ENCODE measurements at regions not wholly inside any gene's neighbourhood (a gene's known extent, or its start where the extent isn't known, plus 50 kb on each side); places are given as distances from the start of the nearest gene placed in this dataset.
"Not testable (repeated sequence)": the region's sequence is repeated elsewhere in the genome, so short reads cannot be mapped to it uniquely, and the experiment has no call there.

DNA sequence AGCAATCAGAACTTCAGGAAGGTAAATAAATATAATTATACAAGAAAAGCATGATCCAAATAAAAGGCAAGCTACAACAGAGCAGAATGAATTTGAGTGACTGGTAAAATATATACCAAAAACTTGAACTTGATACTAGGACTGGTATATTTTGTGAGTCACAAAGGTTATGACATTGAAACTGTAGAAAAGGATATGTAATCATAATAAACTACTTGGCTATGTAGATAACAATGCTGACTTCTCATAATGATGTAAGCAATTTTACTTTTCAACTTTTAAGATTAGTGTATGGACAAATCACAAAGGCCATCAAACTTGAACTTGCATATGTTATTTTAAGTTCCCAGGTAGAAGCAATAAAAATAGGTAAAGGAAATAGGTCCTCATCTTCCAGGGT is 384.5 kb upstream of the NECTIN3 start:
- ATAC-seq (replicated peaks; ENCODE audit: extremely low read depth, poor library complexity, severe bottlenecking) = no peak
- Mint-ChIP-seq H3K27me3 (peaks cover 42% of the 10 kb centered on the region), H3K36me3 (ENCODE audit: insufficient read depth) (peaks cover 1% of the 10 kb centered on the region), H3K9me3 (no peaks in the 10 kb centered on the region), H3K4me3 (no peak overlapping the region), H3K27ac (ENCODE audit: low read depth) (no peak overlapping the region), H3K4me1 (no peaks in the 10 kb centered on the region)
- no peak for DNase-seq (ENCODE audit: low spot score in 2 of 2)

DNA sequence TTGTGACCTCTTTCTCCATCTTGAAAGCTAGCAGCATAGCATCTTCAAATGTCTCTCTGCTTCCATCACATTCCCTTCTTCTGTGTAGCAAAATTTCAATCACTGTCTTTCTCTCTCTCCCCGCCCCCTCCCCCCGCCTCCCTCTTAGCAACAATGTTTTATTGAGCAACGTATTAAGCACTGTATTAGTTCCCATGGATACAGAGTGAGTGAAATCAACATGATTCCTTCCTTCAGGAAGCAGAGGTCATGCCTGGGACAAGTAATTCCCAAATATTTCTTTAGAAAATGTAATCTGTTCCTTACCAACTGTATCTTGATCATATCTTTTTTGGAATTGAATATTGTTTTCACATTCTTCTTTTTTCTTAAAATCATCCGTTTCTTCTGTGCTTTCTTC is 373.7 kb upstream of the NECTIN3 start:
- no peak for DNase-seq (ENCODE audit: low spot score in 2 of 2)

DNA sequence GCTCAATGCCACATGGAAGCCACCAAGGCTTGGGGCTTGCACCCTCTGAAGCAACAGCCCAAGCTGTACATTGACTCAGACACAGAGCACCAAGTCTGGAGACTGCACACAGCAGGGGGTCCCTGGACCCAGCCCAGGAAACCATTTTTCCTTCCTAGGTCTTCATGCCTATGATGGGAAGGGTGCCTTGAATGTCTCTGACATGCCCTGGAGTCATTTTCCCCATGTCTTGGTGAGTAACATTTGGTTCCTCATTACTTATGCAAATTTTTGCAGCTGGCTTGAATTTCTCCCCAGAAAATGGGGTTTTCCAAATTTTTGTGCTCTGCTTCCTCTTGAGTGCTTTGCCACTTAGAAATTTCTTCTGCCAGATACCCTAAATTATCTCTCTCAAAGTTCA is 367.3 kb upstream of the NECTIN3 start:
- H3K4me1 Mint-ChIP-seq; H3K36me3 Mint-ChIP-seq (ENCODE audit: insufficient read depth); H3K27ac Mint-ChIP-seq (ENCODE audit: low read depth); H3K4me3 Mint-ChIP-seq; H3K27me3 Mint-ChIP-seq; H3K9me3 Mint-ChIP-seq; ATAC-seq (replicated peaks; ENCODE audit: extremely low read depth, poor library complexity, severe bottlenecking); DNase-seq (ENCODE audit: low spot score in 2 of 2): not testable (repeated sequence)

More for the DNA sequence above, 373.7 kb upstream of the NECTIN3 start:
- Mint-ChIP-seq H3K9me3 (no peaks in the 10 kb centered on the region), H3K4me1 (no peaks in the 10 kb centered on the region), H3K27me3 (peaks cover under 1% of the 10 kb centered on the region), H3K27ac (ENCODE audit: low read depth) (no peak overlapping the region), H3K36me3 (ENCODE audit: insufficient read depth) (peaks cover under 1% of the 10 kb centered on the region), H3K4me3 (no peak overlapping the region)
- ATAC-seq (replicated peaks; ENCODE audit: extremely low read depth, poor library complexity, severe bottlenecking) = no peak

DNA sequence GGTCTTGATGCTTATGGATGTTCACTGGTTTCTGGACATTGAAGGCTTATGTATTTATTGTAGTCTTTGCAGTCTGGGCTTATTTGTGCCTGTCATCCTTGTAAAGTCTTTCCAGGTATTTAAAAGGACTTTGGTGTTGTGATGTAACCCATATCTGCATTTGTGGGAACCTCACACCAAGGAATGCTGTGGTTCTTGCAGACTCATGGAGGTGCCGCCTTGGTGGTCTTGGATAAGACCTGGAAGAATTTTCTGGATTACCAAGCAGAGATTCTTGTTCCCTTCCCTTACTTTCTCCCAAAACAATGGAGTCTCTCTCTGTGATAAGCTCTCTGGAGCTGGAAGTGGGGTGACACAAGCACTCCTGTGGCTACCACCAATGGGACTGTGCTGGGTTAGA is 363.5 kb upstream of the NECTIN3 start:
- H3K4me1 Mint-ChIP-seq = no peaks in the 10 kb centered on the region
- no peak overlapping the region for H3K4me3 Mint-ChIP-seq
- H3K36me3 Mint-ChIP-seq (ENCODE audit: insufficient read depth) = no peaks in the 10 kb centered on the region
- H3K27ac Mint-ChIP-seq (ENCODE audit: low read depth) = no peak overlapping the region
- peaks cover 7% of the 10 kb centered on the region for H3K27me3 Mint-ChIP-seq
- ATAC-seq (replicated peaks; ENCODE audit: extremely low read depth, poor library complexity, severe bottlenecking) (no peak), DNase-seq (ENCODE audit: low spot score in 2 of 2) (no peak)
- H3K9me3 Mint-ChIP-seq = no peaks in the 10 kb centered on the region

DNA sequence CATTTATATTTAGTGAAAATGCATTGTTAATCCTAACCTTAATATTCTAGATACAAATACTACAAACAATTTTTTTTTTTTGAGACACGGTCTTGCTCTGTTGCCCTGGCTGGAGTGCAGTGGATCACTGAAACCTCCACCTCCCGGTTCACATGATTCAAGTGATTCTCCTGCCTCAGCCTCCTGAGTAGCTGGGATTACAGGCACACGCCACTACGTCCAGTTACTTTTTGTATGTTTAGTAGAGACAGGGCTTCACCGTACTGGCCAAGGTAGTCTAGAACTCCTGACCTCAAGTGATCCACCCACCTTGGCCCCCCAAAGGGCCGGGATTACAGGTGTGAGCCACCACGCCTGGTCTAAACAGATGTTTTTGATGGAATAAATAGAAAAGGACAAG is 361.5 kb upstream of the NECTIN3 start:
- no peak for ATAC-seq (replicated peaks; ENCODE audit: extremely low read depth, poor library complexity, severe bottlenecking)
- Mint-ChIP-seq H3K27ac (ENCODE audit: low read depth) (no peak overlapping the region), H3K27me3 (no peaks in the 10 kb centered on the region), H3K4me1 (no peaks in the 10 kb centered on the region), H3K36me3 (ENCODE audit: insufficient read depth) (no peaks in the 10 kb centered on the region), H3K4me3 (no peak overlapping the region), H3K9me3 (no peaks in the 10 kb centered on the region)
- no peak for DNase-seq (ENCODE audit: low spot score in 2 of 2)

DNA sequence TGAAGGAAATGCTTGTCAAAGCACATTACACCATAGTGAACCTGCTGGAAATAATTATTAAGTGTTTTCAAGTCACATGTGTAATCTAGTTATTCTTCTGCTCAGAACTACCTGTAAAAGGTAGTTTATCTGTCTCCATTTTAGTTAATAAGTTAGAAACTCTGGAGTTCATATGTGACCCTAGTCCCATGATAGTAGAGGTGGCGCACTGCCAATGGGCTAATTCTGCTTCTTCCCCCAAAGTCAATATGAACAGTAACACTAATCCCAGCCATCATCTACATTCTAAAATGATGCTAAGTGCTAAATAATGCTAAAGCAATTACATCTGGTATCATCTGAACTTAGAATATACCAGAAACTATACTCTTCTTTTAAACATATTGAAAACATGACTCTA is 361.0 kb upstream of the NECTIN3 start:
- no peak for DNase-seq (ENCODE audit: low spot score in 2 of 2)
- no peak for ATAC-seq (replicated peaks; ENCODE audit: extremely low read depth, poor library complexity, severe bottlenecking)
- H3K9me3 Mint-ChIP-seq = no peaks in the 10 kb centered on the region
- no peaks in the 10 kb centered on the region for H3K27me3 Mint-ChIP-seq
- no peak overlapping the region for H3K4me3 Mint-ChIP-seq
- no peaks in the 10 kb centered on the region for H3K4me1 Mint-ChIP-seq
- H3K36me3 Mint-ChIP-seq (ENCODE audit: insufficient read depth) = no peaks in the 10 kb centered on the region
- H3K27ac Mint-ChIP-seq (ENCODE audit: low read depth) = no peak overlapping the region

DNA sequence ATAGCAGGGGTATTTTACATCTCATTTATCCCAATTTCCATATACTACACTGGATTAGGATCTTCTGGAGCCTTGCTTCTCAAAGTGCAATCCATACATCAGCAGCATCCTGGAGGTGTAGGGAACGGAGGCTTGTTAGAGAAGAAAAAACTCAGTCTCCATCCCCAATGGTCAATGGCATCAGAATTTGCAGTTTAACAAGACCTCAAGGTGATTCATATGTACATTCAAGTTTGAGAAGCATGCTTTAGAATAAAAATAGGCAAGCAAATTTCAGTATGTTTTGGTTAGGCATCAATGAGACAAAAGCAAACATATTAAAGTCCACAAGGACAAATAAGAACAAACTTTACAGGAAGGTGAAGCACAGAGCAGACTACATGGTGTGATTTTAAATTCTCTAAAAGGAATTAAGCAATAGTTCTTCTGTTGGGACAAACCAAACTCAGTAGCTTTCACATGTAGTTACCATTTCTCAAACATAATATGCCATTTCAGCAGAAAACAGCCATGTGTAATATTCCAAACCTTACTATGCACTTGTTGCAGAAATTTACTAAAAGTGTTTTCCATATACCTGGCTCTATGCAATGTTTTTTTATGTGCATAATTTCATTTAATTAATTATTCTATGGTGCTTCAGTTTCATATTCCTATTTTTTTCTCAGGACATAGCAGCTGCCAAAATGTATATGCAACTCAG is 360.3 kb upstream of the NECTIN3 start:
- Mint-ChIP-seq H3K27ac (ENCODE audit: low read depth) (no peak overlapping the region), H3K36me3 (ENCODE audit: insufficient read depth) (no peaks in the 10 kb centered on the region), H3K4me3 (no peak overlapping the region), H3K27me3 (no peaks in the 10 kb centered on the region), H3K9me3 (no peaks in the 10 kb centered on the region), H3K4me1 (no peaks in the 10 kb centered on the region)
- ATAC-seq (replicated peaks; ENCODE audit: extremely low read depth, poor library complexity, severe bottlenecking) = no peak
- DNase-seq (ENCODE audit: low spot score in 2 of 2) = no peak

DNA sequence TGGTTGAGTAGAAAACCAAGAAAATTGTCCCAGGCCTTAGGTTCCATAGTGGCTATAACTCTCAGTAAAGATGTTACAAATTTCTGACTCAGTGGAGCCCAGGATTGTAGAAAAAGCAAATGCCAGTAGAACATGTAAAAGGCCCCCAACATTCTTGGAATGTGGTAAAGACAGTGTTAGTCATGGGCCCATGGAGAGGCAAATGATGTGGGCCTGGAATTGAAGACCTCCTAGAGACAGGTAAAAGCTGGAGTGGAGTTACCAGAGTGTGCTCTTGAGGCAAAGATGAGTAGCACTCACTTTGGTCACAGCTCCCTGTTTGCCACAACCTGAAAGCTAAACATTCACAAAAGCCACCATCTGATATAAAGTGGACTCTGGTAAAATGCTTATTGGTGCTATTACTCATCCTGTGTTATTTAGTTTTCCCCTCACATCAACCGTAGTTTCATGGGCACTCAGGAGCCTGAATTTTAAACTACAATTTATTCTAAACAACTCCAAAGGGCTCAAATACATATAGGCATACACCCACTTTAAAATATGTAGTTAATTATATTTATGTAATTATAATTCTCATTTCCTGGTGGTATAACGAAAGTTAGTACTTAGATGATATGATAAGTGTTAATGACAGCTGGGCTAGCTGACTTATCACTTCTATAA is 359.6 kb upstream of the NECTIN3 start:
- ATAC-seq (replicated peaks; ENCODE audit: extremely low read depth, poor library complexity, severe bottlenecking) = no peak
- no peaks in the 10 kb centered on the region for H3K27me3 Mint-ChIP-seq
- no peaks in the 10 kb centered on the region for H3K36me3 Mint-ChIP-seq (ENCODE audit: insufficient read depth)
- DNase-seq (ENCODE audit: low spot score in 2 of 2) = no peak
- H3K4me3 Mint-ChIP-seq = no peak overlapping the region
- no peaks in the 10 kb centered on the region for H3K9me3 Mint-ChIP-seq
- H3K27ac Mint-ChIP-seq (ENCODE audit: low read depth) = no peak overlapping the region
- no peaks in the 10 kb centered on the region for H3K4me1 Mint-ChIP-seq

DNA sequence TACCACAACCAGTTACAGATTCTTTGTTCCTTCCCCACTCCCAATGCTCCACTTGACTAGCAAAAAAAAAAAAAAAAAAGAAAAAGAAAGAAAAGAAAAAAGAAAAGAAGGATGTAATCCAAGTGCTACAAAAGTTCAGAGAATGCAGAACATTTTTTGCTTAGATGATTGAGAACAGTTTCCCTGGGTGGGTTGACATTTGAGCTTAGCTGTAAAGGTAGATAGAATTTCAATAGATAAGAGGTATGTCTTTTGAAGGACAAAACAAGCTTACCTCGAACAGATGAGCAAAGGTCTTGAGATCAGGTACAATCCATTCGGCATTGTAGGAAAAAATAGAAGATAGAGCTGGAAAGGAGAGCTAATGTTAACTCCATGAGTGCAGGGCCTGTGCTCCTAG is 344.6 kb upstream of the NECTIN3 start:
- H3K36me3 Mint-ChIP-seq (ENCODE audit: insufficient read depth) = no peaks in the 10 kb centered on the region
- DNase-seq (ENCODE audit: low spot score in 2 of 2) (no peak), ATAC-seq (replicated peaks; ENCODE audit: extremely low read depth, poor library complexity, severe bottlenecking) (no peak)
- no peak overlapping the region for H3K27ac Mint-ChIP-seq (ENCODE audit: low read depth)
- H3K4me1 Mint-ChIP-seq = no peaks in the 10 kb centered on the region
- H3K9me3 Mint-ChIP-seq = no peaks in the 10 kb centered on the region
- peaks cover 23% of the 10 kb centered on the region for H3K27me3 Mint-ChIP-seq
- H3K4me3 Mint-ChIP-seq = no peak overlapping the region

DNA sequence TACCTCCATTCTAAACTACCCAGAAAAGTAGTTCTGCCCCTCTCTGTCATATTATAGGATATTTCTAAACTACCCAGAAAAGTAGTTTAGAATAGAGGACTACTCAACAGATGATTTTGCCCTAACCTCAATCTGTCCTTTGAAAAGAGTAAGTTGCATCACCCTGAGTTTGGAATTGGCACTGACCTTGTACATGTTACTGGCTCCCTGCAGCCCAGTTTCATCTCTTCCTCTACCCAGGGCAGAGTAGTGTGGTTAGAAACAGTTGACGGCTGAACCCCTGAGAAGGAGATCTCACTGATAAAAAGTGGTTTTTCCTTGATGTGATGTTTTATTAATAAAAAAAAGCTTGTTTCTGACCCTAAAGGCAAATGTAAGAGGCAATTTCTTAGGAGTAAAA is 340.5 kb upstream of the NECTIN3 start:
- H3K27me3 Mint-ChIP-seq = peaks cover 17% of the 10 kb centered on the region
- H3K4me1 Mint-ChIP-seq = no peaks in the 10 kb centered on the region
- no peaks in the 10 kb centered on the region for H3K9me3 Mint-ChIP-seq
- DNase-seq (ENCODE audit: low spot score in 2 of 2) = no peak
- no peak overlapping the region for H3K27ac Mint-ChIP-seq (ENCODE audit: low read depth)
- no peak overlapping the region for H3K4me3 Mint-ChIP-seq
- ATAC-seq (replicated peaks; ENCODE audit: extremely low read depth, poor library complexity, severe bottlenecking) = no peak
- no peaks in the 10 kb centered on the region for H3K36me3 Mint-ChIP-seq (ENCODE audit: insufficient read depth)

DNA sequence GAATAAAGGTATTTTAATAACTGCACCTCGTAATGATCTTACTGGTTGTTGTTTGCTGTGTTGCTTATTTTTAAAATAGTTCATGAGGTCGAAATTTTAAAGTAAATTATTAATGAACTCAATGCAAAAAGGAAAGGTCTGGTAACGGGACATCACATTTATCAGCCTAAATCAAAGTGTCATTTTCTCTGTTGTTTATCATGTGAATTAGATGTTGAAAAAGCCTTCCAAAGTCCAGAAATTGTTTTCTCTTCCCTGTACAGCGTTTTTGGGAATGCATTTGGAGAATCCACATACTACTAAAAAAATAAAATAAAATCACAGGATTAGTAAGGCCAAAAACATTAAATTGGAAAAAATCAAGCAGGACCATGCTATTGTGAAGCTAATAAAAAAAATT is 339.2 kb upstream of the NECTIN3 start:
- ATAC-seq (replicated peaks; ENCODE audit: extremely low read depth, poor library complexity, severe bottlenecking) = no peak
- no peak overlapping the region for H3K27ac Mint-ChIP-seq (ENCODE audit: low read depth)

DNA sequence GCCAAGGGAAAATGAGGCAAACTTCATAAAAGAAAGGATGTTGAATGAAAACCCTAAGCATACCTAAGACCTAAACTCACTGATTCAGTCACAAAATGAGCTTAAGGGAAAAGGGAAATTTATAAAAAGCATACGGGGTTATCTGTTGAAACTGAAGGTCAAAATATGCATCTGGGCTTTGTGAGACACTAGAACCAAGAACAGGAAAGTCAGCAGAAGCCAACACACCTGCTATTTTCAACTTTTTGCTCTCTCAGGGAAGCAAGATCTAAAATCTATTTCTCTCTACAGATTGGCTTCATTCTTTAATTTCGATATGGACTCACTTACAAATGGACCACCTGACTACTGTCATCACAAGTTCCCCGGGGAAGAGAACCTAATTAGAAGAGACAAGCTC is 338.6 kb upstream of the NECTIN3 start:
- Mint-ChIP-seq H3K4me1 (no peaks in the 10 kb centered on the region), H3K27ac (ENCODE audit: low read depth) (no peak overlapping the region), H3K36me3 (ENCODE audit: insufficient read depth) (no peaks in the 10 kb centered on the region), H3K27me3 (peaks cover 17% of the 10 kb centered on the region), H3K9me3 (no peaks in the 10 kb centered on the region), H3K4me3 (no peak overlapping the region)
- ATAC-seq (replicated peaks; ENCODE audit: extremely low read depth, poor library complexity, severe bottlenecking) = no peak
- DNase-seq (ENCODE audit: low spot score in 2 of 2) = no peak

More for the DNA sequence above, 339.2 kb upstream of the NECTIN3 start:
- Mint-ChIP-seq H3K36me3 (ENCODE audit: insufficient read depth) (no peaks in the 10 kb centered on the region), H3K4me3 (no peak overlapping the region), H3K27me3 (peaks cover 17% of the 10 kb centered on the region), H3K9me3 (no peaks in the 10 kb centered on the region), H3K4me1 (no peaks in the 10 kb centered on the region)
- DNase-seq (ENCODE audit: low spot score in 2 of 2) = no peak

DNA sequence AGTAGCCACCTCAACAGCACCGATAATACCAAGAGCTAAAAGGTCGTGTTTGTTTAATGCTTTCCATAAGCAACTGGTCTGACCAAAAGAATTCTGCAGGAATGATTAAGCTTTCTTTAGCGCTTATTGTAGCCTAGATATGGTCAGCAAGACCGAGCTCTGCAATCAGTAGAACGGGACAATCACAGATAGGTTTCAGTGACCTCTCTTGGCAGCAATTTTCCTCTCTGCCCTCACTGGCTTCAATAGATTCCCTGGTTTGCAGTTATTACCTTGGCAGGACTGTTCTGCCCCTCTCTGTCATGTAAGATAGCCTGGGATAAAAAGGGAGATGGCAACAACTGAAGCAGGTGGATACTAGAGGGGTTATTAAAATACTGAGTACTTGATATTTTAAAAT is 337.1 kb upstream of the NECTIN3 start:
- Mint-ChIP-seq H3K9me3 (no peaks in the 10 kb centered on the region), H3K27me3 (peaks cover 15% of the 10 kb centered on the region), H3K4me1 (no peaks in the 10 kb centered on the region), H3K36me3 (ENCODE audit: insufficient read depth) (no peaks in the 10 kb centered on the region), H3K27ac (ENCODE audit: low read depth) (no peak overlapping the region), H3K4me3 (no peak overlapping the region)
- ATAC-seq (replicated peaks; ENCODE audit: extremely low read depth, poor library complexity, severe bottlenecking) (no peak), DNase-seq (ENCODE audit: low spot score in 2 of 2) (no peak)

Data from central memory CD8-positive, alpha-beta T cell (primary cell).